Right lung (tissue), 2 donors: ENCODE measurements at regions not wholly inside any gene's neighbourhood (a gene's known extent, or its start where the extent isn't known, plus 50 kb on each side); places are given as distances from the start of the nearest gene placed in this dataset.
"Not testable (repeated sequence)": the region's sequence is repeated elsewhere in the genome, so short reads cannot be mapped to it uniquely, and the experiment has no call there.

Source experiments
- DNase-seq, 2 donors: peaks; one replicate each; pipeline ENCODE4 v3.0.0-alpha.2; 2013

GRCh38 chr21:13923175-13923574, 287.6 kb downstream of the LIPI start:
- DNase-seq: not testable (repeated sequence)

GRCh38 chr21:13921455-13921854, 289.3 kb downstream of the LIPI start:
- DNase-seq: not testable (repeated sequence)

GRCh38 chr21:13907385-13907784, 297.8 kb downstream of the POTED start:
- not testable (repeated sequence) for DNase-seq

- DNase-seq: not testable (repeated sequence)
Measured at GRCh38 chr21:13896596-13897247, 287.1 kb downstream of the POTED start.

GRCh38 chr21:13893617-13894016, 284.0 kb downstream of the POTED start:
- DNase-seq: not testable (repeated sequence)

- DNase-seq: not testable (repeated sequence)
Measured at GRCh38 chr21:13893025-13893424, 283.4 kb downstream of the POTED start.

GRCh38 chr21:13892146-13892751, 282.7 kb downstream of the POTED start:
- not testable (repeated sequence) for DNase-seq

GRCh38 chr21:13889176-13889575, 279.6 kb downstream of the POTED start:
- not testable (repeated sequence) for DNase-seq

GRCh38 chr21:13883641-13884395, 274.2 kb downstream of the POTED start:
- not testable (repeated sequence) for DNase-seq

- not testable (repeated sequence) for DNase-seq
Measured at GRCh38 chr21:13877503-13877902, 267.9 kb downstream of the POTED start.

GRCh38 chr21:13876999-13877398, 267.4 kb downstream of the POTED start:
- DNase-seq: not testable (repeated sequence)

- not testable (repeated sequence) for DNase-seq
Measured at GRCh38 chr21:13874001-13874400, 264.4 kb downstream of the POTED start.

- DNase-seq: no peak
Measured at GRCh38 chr21:13854638-13855037, 245.1 kb downstream of the POTED start.

- not testable (repeated sequence) for DNase-seq
Measured at GRCh38 chr21:13850808-13851207, 241.2 kb downstream of the POTED start.

- not testable (repeated sequence) for DNase-seq
Measured at GRCh38 chr21:13849489-13849888, 239.9 kb downstream of the POTED start.

- not testable (repeated sequence) for DNase-seq
Measured at GRCh38 chr21:13846718-13847117, 237.1 kb downstream of the POTED start.

- not testable (repeated sequence) for DNase-seq
Measured at GRCh38 chr21:13844574-13844973, 235.0 kb downstream of the POTED start.

GRCh38 chr21:13843081-13843480, 233.5 kb downstream of the POTED start:
- DNase-seq: not testable (repeated sequence)

GRCh38 chr21:13827666-13828065, 218.1 kb downstream of the POTED start:
- DNase-seq: not testable (repeated sequence)

- no peak for DNase-seq
Measured at GRCh38 chr21:13827201-13827600, 217.6 kb downstream of the POTED start.

- not testable (repeated sequence) for DNase-seq
Measured at GRCh38 chr21:13826511-13826910, 216.9 kb downstream of the POTED start.

GRCh38 chr21:13825218-13825778, 215.7 kb downstream of the POTED start:
- not testable (repeated sequence) for DNase-seq
